NCI-H187 treated with DMSO at 0.1 percent for 48 hours (cell line): ENCODE measurements at regions not wholly inside any gene's neighbourhood (a gene's known extent, or its start where the extent isn't known, plus 50 kb on each side); places are given as distances from the start of the nearest gene placed in this dataset.
A peak's percentile ranks its signal among the peaks of the same experiment; 100 is the strongest.
"Not testable (repeated sequence)": the region's sequence is repeated elsewhere in the genome, so short reads cannot be mapped to it uniquely, and the experiment has no call there.

Source experiments
- DNase-seq: peaks from one replicate; lab custom pipeline; 2025; lab: John Stamatoyannopoulos, UW

GRCh38 chr18:29378651-29379136, 1201.8 kb upstream of the CDH2 start:
- no peak for DNase-seq

- DNase-seq, result no peak
Observed at GRCh38 chr18:29377346-29377745, 1200.4 kb upstream of the CDH2 start.

- no peak for DNase-seq
Observed at GRCh38 chr18:29373000-29373399, 1196.1 kb upstream of the CDH2 start.

- DNase-seq, result no peak
Observed at GRCh38 chr18:29361843-29362242, 1184.9 kb upstream of the CDH2 start.

GRCh38 chr18:29360659-29361058, 1183.7 kb upstream of the CDH2 start:
- not testable (repeated sequence) for DNase-seq

GRCh38 chr18:29359222-29359621, 1182.3 kb upstream of the CDH2 start:
- not testable (repeated sequence) for DNase-seq

- DNase-seq, result no peak
Observed at GRCh38 chr18:29351171-29351570, 1174.2 kb upstream of the CDH2 start.

- no peak for DNase-seq
Observed at GRCh38 chr18:29328932-29329331, 1152.0 kb upstream of the CDH2 start.

GRCh38 chr18:29326214-29326613, 1149.3 kb upstream of the CDH2 start:
- DNase-seq, result peak; percentile 33

GRCh38 chr18:29321561-29321960, 1144.6 kb upstream of the CDH2 start:
- no peak for DNase-seq

- no peak for DNase-seq
Observed at GRCh38 chr18:29313312-29313711, 1136.4 kb upstream of the CDH2 start.

- no peak for DNase-seq
Observed at GRCh38 chr18:29311580-29311979, 1134.7 kb upstream of the CDH2 start.

GRCh38 chr18:29309366-29309765, 1132.4 kb upstream of the CDH2 start:
- no peak for DNase-seq

- DNase-seq, result no peak
Observed at GRCh38 chr18:29307982-29308381, 1131.1 kb upstream of the CDH2 start.

GRCh38 chr18:29307231-29307630, 1130.3 kb upstream of the CDH2 start:
- no peak for DNase-seq

- no peak for DNase-seq
Observed at GRCh38 chr18:29305516-29305915, 1128.6 kb upstream of the CDH2 start.

GRCh38 chr18:29301048-29301447, 1124.1 kb upstream of the CDH2 start:
- no peak for DNase-seq

GRCh38 chr18:29285471-29285870, 1108.5 kb upstream of the CDH2 start:
- DNase-seq, result no peak

GRCh38 chr18:29271501-29271900, 1094.6 kb upstream of the CDH2 start:
- DNase-seq, result no peak

GRCh38 chr18:29259838-29260237, 1082.9 kb upstream of the CDH2 start:
- DNase-seq, result no peak

GRCh38 chr18:29254123-29254522, 1077.2 kb upstream of the CDH2 start:
- no peak for DNase-seq

GRCh38 chr18:29251681-29252080, 1074.8 kb upstream of the CDH2 start:
- DNase-seq, result no peak

- DNase-seq, result no peak
Observed at GRCh38 chr18:29250843-29251242, 1073.9 kb upstream of the CDH2 start.

- DNase-seq, result no peak
Observed at GRCh38 chr18:29250259-29250658, 1073.3 kb upstream of the CDH2 start.

GRCh38 chr18:29248805-29249204, 1071.9 kb upstream of the CDH2 start:
- no peak for DNase-seq
